SK-N-SH (cell line): ENCODE measurements at regions not wholly inside any gene's neighbourhood (a gene's known extent, or its start where the extent isn't known, plus 50 kb on each side); places are given as distances from the start of the nearest gene placed in this dataset.

Source experiments
- CTCF ChIA-PET: fragments of 300-600, 350-600 bp; formaldehyde crosslinking; extraction: SDS; loops from one replicate; lab custom pipeline; 2021; lab: Yijun Ruan, JAX
- POLR2A ChIA-PET: fragments of 350-600 bp; sonication (Branson Sonifier 250); formaldehyde crosslinking; extraction: SDS; loops from one replicate; lab custom pipeline; 2020; ENCODE audit warnings: antibody characterized with exemption, inconsistent platforms; lab: Yijun Ruan, JAX
- DNase-seq: peaks from one replicate; pipeline ENCODE4 v3.0.0; 2012
- H2AFZ ChIP-seq: fragments of 200-600 bp; sonication (generic); 2 replicates; pipeline ENCODE4 v1.8.1; 2016; ENCODE audit warnings: antibody characterized with exemption, mild to moderate bottlenecking, low read depth
- H3F3A ChIP-seq: fragments of 200-600 bp; sonication (generic); replicated peaks from 2 replicates; pipeline ENCODE3; 2016; ENCODE audit warnings: antibody characterized with exemption, mild to moderate bottlenecking; ENCODE audit not compliant: insufficient read depth
- H3K27ac ChIP-seq, 2 experiments: fragments of 200-500 bp in 1 of 2; fragments of 200-600 bp in 1 of 2; sonication (Bioruptor generic) in 1 of 2; sonication (generic), shearing (Covaris generic) in 1 of 2; 2 replicates each; pipeline versions ENCODE4 v1.5.1 to v1.6.1; 2014 to 2016; ENCODE audit warnings: low read depth in 2 of 2, inconsistent platforms in 1 of 2, low read length in 1 of 2, mild to moderate bottlenecking in 1 of 2, mixed read lengths in 1 of 2
- H3K27me3 ChIP-seq: fragments of 200-600 bp; sonication (generic), shearing (Covaris generic); 2 replicates; pipeline ENCODE4 v1.6.1; 2016; ENCODE audit warnings: mixed run types; ENCODE audit not compliant: insufficient read depth
- H3K36me3 ChIP-seq, 2 experiments: fragments of 200-500 bp in 1 of 2; fragments of 200-600 bp in 1 of 2; sonication (Bioruptor generic) in 1 of 2; sonication (generic) in 1 of 2; replicated peaks in 1 of 2; 2 replicates each; pipeline versions ENCODE3 to v1.5.1; 2014 to 2016; ENCODE audit warnings: low read length in 1 of 2, mild to moderate bottlenecking in 1 of 2; ENCODE audit not compliant: insufficient read depth in 2 of 2, control insufficient read depth in 1 of 2
- H3K4me1 ChIP-seq, 2 experiments: fragments of 200-500 bp in 1 of 2; fragments of 200-600 bp in 1 of 2; sonication (Bioruptor generic) in 1 of 2; sonication (generic), shearing (Covaris generic) in 1 of 2; 2 replicates each; pipeline versions ENCODE4 v1.5.1 to v1.6.1; 2014 to 2016; ENCODE audit warnings: low read depth in 1 of 2, low read length in 1 of 2, mixed run types in 1 of 2; ENCODE audit not compliant: insufficient read depth in 2 of 2, control insufficient read depth in 1 of 2
- H3K4me2 ChIP-seq: fragments of 200-600 bp; sonication (generic), shearing (Covaris generic); 2 replicates; pipeline ENCODE4 v1.6.1; 2017; ENCODE audit warnings: mixed run types
- H3K4me3 ChIP-seq, 2 experiments: fragments of 200-500 bp in 1 of 2; fragments of 200-600 bp in 1 of 2; sonication (Bioruptor generic) in 1 of 2; sonication (generic), shearing (Covaris generic) in 1 of 2; 2 replicates each; pipeline versions ENCODE4 v1.5.1 to v1.8.1; 2014 to 2016; ENCODE audit warnings: low read depth in 2 of 2, inconsistent platforms in 1 of 2, low read length in 1 of 2, mild to moderate bottlenecking in 1 of 2, mixed read lengths in 1 of 2, moderate library complexity in 1 of 2
- H3K79me2 ChIP-seq: fragments of 200-600 bp; sonication (generic); 2 replicates; pipeline ENCODE4 v1.8.1; 2017; ENCODE audit warnings: mild to moderate bottlenecking; ENCODE audit not compliant: insufficient read depth
- H3K9ac ChIP-seq: fragments of 200-600 bp; sonication (generic); 2 replicates; pipeline ENCODE4 v1.6.1; 2017; ENCODE audit warnings: mixed run types
- H3K9me2 ChIP-seq: fragments of 200-600 bp; sonication (generic); 2 replicates; pipeline ENCODE4 v1.6.1; 2017; ENCODE audit warnings: mixed run types
- H3K9me3 ChIP-seq: fragments of 200-600 bp; sonication (generic); 2 replicates; pipeline ENCODE4 v1.6.1; 2017; ENCODE audit warnings: mixed run types, mild to moderate bottlenecking, moderate library complexity
- H4K20me1 ChIP-seq: fragments of 200-600 bp; sonication (generic); 2 replicates; pipeline ENCODE4 v1.6.1; 2017; ENCODE audit warnings: mild to moderate bottlenecking, mixed run types; ENCODE audit not compliant: insufficient read depth
- CHD2 ChIP-seq: fragments of 150-350 bp; IDR thresholded peaks from 2 replicates; pipeline ENCODE4 v1.6.1; 2018; ENCODE audit warnings: low read length; ENCODE audit not compliant: partially characterized antibody
- EZH2phosphoT487 ChIP-seq: fragments of 200-600 bp; sonication (generic); IDR thresholded peaks from 2 replicates; pipeline ENCODE4 v1.6.1; 2017; ENCODE audit warnings: low read depth, mixed run types, mild to moderate bottlenecking, antibody characterized with exemption, moderate library complexity, borderline replicate concordance
- FOSL2 ChIP-seq: IDR thresholded peaks from 2 replicates; pipeline ENCODE4 v1.4.0; 2012; ENCODE audit warnings: low read depth, mild to moderate bottlenecking, moderate library complexity, borderline replicate concordance
- JUND ChIP-seq: IDR thresholded peaks from 2 replicates; pipeline ENCODE4 v1.4.0; 2012
- NFIC ChIP-seq: IDR thresholded peaks from 2 replicates; pipeline ENCODE4 v1.4.0; 2012; ENCODE audit warnings: borderline replicate concordance
- RAD21 ChIP-seq: IDR thresholded peaks from 2 replicates; pipeline ENCODE4 v1.6.1; 2012; ENCODE audit warnings: mild to moderate bottlenecking, low read length
- RCOR1 ChIP-seq: fragments of 150-350 bp; IDR thresholded peaks from 2 replicates; pipeline ENCODE4 v1.6.1; 2017; ENCODE audit warnings: antibody characterized with exemption, low read length
- RFX5 ChIP-seq: IDR thresholded peaks from 2 replicates; pipeline ENCODE4 v1.6.1; 2012; ENCODE audit warnings: mild to moderate bottlenecking, improper control_type of control experiment, low read length
- SMC3 ChIP-seq: IDR thresholded peaks from 2 replicates; pipeline ENCODE4 v1.6.1; 2012; ENCODE audit warnings: low read depth, low read length, improper control_type of control experiment
- USF2 ChIP-seq: fragments of 150-350 bp; IDR thresholded peaks from 2 replicates; pipeline ENCODE4 v1.6.1; 2017; ENCODE audit warnings: antibody characterized with exemption, low read length, low read depth, borderline replicate concordance
- YY1 ChIP-seq: IDR thresholded peaks from 2 replicates; pipeline ENCODE4 v1.4.0; 2012; ENCODE audit warnings: low read depth, mild to moderate bottlenecking
- WGBS: methylation state at CpG from one replicate; pipeline ENCODE4 v1.1.6; 2017; ENCODE audit warnings: low lambda C conversion rate; 5-methylcytosine and 5-hydroxymethylcytosine counted together
- TF ChIP-seq, protein P1 (sequence below): IDR thresholded peaks from 2 replicates; pipeline ENCODE4 v1.4.0; 2012; ENCODE audit warnings: low read depth, borderline replicate concordance
- TF ChIP-seq, protein P2 (sequence below): IDR thresholded peaks from 2 replicates; pipeline ENCODE4; 2012
- TF ChIP-seq, protein P3 (sequence below): IDR thresholded peaks from 2 replicates; pipeline ENCODE4 v1.4.0; 2012; ENCODE audit warnings: low read depth, borderline replicate concordance

DNA sequence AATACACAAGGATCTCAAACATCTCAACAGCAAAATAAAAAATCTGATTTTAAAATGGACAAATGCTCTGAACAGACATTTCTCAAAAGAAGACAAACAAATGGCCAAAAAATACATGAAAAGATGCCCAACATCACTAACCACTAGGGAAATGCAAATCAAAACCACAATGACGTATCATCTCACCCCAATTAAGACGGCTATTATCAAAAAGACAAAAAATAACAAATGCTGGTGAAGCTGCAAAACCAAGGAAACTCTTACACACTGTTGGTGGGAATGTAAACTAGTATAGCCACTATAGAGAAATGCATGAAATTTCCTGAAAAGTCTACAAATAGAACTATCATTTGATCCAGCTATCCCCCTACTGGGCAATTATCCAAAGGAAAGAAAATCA, 145.0 kb downstream of the BTG1 start:
- Histone ChIP-seq H2AFZ (no peak overlapping the region), H3K4me2 (no peak overlapping the region), H3K36me3 (peaks cover 0 to 8% of the 10 kb centered on the region in 2 experiments), H3K79me2 (no peaks in the 10 kb centered on the region), H3K9me3 (no peaks in the 10 kb centered on the region), H3K27me3 (no peaks in the 10 kb centered on the region), H3K9me2 (no peaks in the 10 kb centered on the region), H3K4me1 (peaks cover 0 to 14% of the 10 kb centered on the region in 2 experiments; a peak in 2 of 4 replicates), H3F3A (peaks cover 3% of the 10 kb centered on the region), H3K4me3 (no peak overlapping the region), H3K9ac (no peak overlapping the region), H3K27ac (no peak overlapping the region), H4K20me1 (no peaks in the 10 kb centered on the region)
- CTCF ChIA-PET = interaction anchor here (1.4 kb wide), 1 partner anchor 619 kb away, joined by 5 read pairs; no protein-coding TSS in a partner anchor
- no peak for DNase-seq
- WGBS = 81% methylated on average over 2 of the region's 2 CpGs
- POLR2A ChIA-PET = no interaction called here
- TF ChIP-seq, protein P1, sequence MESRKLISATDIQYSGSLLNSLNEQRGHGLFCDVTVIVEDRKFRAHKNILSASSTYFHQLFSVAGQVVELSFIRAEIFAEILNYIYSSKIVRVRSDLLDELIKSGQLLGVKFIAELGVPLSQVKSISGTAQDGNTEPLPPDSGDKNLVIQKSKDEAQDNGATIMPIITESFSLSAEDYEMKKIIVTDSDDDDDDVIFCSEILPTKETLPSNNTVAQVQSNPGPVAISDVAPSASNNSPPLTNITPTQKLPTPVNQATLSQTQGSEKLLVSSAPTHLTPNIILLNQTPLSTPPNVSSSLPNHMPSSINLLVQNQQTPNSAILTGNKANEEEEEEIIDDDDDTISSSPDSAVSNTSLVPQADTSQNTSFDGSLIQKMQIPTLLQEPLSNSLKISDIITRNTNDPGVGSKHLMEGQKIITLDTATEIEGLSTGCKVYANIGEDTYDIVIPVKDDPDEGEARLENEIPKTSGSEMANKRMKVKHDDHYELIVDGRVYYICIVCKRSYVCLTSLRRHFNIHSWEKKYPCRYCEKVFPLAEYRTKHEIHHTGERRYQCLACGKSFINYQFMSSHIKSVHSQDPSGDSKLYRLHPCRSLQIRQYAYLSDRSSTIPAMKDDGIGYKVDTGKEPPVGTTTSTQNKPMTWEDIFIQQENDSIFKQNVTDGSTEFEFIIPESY = no peak

- H4K20me1 ChIP-seq = no peaks in the 10 kb centered on the region
- TF ChIP-seq SMC3 (no peak), NFIC (no peak), RCOR1 (no peak), RAD21 (no peak), RFX5 (no peak), CHD2 (no peak), YY1 (no peak), EZH2phosphoT487 (no peak), USF2 (no peak), JUND (no peak), FOSL2 (no peak)
- TF ChIP-seq, protein P2, sequence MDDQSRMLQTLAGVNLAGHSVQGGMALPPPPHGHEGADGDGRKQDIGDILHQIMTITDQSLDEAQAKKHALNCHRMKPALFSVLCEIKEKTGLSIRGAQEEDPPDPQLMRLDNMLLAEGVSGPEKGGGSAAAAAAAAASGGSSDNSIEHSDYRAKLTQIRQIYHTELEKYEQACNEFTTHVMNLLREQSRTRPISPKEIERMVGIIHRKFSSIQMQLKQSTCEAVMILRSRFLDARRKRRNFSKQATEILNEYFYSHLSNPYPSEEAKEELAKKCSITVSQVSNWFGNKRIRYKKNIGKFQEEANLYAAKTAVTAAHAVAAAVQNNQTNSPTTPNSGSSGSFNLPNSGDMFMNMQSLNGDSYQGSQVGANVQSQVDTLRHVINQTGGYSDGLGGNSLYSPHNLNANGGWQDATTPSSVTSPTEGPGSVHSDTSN = no peak
- TF ChIP-seq, protein P1 = no peak
- TF ChIP-seq, protein P3, sequence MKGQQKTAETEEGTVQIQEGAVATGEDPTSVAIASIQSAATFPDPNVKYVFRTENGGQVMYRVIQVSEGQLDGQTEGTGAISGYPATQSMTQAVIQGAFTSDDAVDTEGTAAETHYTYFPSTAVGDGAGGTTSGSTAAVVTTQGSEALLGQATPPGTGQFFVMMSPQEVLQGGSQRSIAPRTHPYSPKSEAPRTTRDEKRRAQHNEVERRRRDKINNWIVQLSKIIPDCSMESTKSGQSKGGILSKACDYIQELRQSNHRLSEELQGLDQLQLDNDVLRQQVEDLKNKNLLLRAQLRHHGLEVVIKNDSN = no peak
- H3K4me2 ChIP-seq = no peak overlapping the region
- no peak for DNase-seq
- no peaks in the 10 kb centered on the region for H3K79me2 ChIP-seq
- H3K9ac ChIP-seq = no peak overlapping the region
- H3K27ac ChIP-seq = no peak overlapping the region
- ChIA-PET POLR2A (no interaction called here), CTCF (interaction anchor here (1.4 kb wide), 1 partner anchor 618 kb away, joined by 5 read pairs; no protein-coding TSS in a partner anchor)
- peaks cover 3% of the 10 kb centered on the region for H3F3A ChIP-seq
- no peak overlapping the region for H2AFZ ChIP-seq
- 91% methylated on average over 1 of the region's 1 CpG for WGBS
- H3K9me3 ChIP-seq = no peaks in the 10 kb centered on the region
- H3K36me3 ChIP-seq = peaks cover 0 to 8% of the 10 kb centered on the region in 2 experiments
- H3K4me1 ChIP-seq = peaks cover 0 to 14% of the 10 kb centered on the region in 2 experiments; a peak in 2 of 4 replicates
- H3K4me3 ChIP-seq = no peak overlapping the region
- H3K9me2 ChIP-seq = no peaks in the 10 kb centered on the region
- no peaks in the 10 kb centered on the region for H3K27me3 ChIP-seq
Measured at GRCh38 chr12:91999823-92000222, 145.8 kb downstream of the BTG1 start.
